GM19240 (cell line): ENCODE measurements at regions not wholly inside any gene's neighbourhood (a gene's known extent, or its start where the extent isn't known, plus 50 kb on each side); places are given as distances from the start of the nearest gene placed in this dataset.

Source experiments
- DNase-seq: peaks from one replicate; pipeline ENCODE4 v3.0.0; 2011; ENCODE audit warnings: low spot score; ENCODE audit not compliant: insufficient read length

- no peak for DNase-seq
Measured at GRCh38 chr9:91066856-91067255, 265.2 kb downstream of the SYK start.

DNA sequence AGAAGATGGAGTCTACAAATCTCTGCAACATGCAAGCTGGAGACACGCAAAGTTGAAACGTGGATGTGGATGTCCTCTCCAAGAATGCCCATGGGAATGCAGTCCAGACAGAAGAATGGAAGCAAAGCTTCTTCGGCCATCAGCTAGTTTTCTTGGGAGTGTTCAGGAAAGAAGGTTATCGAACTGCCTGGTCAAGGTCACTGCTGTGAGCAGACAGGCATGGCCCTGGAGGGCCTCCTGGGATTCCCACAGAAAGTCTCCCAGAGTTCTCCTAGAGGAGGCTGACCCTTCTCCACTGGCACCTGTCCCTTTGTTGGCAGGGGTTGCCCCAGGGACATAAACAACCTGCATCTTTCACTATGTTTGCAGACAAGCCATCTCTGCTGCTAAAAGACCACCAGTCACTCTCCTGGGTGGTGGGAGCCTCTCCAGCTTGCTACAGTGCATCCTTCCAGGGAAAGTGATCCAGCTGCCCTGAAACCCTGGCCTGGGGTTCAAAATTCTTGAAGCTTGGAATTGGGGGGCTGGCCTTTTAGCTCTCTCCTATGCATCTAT, 265.8 kb downstream of the SYK start:
- DNase-seq = no peak

DNA sequence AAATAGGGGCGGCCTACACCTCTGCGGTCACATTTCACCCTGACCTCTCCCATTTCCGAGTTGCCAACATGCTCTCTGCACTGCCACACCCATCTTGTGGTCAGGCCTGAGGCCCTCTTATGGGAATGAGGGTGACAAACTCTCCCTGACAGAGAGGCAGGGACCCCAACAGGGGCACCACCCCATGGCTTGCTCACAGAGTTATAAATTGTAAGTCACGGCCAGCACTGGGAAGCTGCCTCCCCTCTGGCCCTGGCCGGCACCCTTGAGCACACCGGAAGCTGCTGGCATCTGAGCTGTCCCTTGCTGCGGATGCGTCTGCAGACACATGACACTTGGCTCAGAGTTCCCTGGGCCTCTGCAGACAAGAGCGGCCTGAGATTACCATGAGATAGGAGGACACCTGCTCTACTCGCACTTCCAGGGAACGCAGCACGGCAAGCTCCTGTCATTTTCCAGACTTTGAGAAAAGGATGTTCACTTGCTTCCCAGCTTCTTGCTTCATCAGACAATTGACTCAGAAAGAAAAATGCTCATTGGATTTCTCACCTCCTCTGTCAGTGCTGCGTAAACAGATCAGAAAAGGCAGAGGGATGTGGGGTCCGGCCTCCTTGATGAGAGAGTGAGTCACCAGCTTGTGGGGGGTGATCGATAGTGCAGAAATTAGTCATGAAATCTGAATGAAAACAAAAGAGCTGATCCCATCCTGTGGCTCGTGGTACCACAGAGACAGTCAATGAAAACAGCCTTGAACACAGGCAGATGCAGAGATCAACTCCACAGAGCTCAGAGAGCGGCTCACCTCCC, 269.8 kb downstream of the SYK start:
- DNase-seq = no peak

GRCh38 chr9:91073049-91073810, 271.6 kb downstream of the SYK start:
- no peak for DNase-seq

DNA sequence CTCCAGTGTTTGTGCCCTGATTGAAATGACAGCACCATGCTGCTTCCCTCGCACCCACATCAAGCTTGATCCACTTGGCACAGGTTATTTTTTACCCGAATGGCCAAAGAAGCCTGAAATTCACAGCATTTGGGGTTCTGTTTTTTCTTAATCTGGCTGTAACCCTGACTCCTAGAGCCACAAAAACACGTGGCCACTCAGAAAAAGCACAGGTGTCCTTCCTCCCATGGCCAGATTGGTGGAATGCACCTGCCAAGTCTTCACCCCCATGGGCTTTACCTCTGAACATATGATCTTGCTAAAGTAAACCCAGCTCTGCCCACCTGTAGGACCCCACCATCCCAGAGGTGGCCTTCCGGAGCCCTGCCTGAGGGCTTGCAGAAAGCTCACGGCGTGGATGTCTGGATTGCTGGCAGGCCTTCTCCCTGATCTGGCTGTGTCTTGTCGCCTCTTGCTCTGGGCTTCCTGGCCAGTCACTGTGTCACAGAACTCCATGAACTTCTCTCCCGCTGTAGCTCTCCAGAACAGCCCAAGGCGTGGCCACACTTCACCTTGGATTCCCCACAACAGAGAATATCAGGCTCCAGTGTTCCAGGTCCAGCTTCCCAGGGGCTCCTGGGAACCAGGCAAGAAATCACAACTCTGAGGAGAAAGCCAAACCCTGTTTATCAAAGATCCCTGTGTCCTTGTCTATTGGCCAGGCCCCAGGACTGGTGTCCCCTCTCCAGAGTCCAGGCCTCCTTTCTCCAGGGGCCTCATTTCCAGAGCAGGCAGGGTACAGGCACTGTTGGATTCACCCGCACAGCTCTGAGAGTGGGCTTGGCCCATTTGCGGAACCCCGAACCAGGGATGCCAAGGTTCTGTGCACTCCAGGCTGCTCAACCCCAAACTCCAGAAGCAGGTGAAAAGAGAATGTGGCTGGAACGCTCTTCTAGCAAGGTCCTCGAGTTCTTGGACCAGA, 272.5 kb downstream of the SYK start:
- DNase-seq = no peak

DNA sequence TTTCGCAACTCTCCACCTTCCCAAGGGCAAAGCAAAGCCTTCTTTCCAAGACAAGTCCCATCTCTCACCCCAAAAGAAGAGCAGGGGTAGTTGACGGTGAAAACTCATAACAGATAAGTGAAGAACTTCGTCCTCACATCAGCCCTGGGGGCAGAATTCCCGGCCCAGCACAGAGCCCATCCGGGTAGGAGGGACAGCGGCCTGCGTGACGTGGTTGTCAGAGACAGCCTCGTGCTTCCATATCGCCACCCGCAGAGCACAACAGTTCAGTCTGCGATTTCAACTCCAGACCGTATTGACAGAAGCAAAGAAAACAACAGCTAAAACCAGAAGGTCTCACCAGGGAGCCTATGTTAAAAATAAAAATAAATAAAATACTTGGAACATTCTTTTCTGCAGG, 273.2 kb downstream of the SYK start:
- DNase-seq = no peak

GRCh38 chr9:91075279-91075678, 273.7 kb downstream of the SYK start:
- no peak for DNase-seq

DNA sequence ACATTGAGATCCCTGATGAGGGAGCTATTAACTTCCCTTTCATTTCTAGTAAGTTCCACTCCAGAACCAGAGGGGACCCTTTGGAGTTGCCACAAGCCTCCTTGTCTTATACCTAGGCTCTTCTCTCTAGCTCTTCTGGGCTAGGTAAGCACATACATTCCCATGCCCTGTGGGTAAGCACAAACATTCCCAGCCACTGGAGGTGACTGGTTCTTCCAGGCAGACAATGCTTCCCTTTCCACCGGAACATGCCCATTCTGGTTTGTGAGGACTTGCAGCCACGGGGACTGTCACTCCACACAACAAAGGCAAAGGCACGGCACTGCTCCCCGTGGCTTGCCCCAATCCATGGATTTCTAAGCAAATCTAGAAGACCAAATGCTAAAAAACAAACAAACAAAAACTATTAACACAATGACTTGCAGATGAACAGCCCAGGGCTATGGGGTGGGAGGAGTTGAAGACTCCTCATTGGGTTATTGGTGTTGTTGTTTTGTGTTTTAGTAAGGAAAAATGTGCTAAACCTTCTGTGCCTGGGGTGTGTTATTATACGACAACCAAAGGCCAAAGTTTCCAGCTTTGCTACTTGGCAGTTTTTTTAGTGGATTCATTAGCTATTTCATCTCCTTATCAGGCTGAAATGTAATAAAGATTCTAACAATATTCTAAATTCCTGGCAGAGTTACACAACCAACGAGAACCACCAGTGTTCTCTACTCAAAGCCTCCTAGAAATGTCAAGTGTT, 276.2 kb downstream of the SYK start:
- no peak for DNase-seq

DNA sequence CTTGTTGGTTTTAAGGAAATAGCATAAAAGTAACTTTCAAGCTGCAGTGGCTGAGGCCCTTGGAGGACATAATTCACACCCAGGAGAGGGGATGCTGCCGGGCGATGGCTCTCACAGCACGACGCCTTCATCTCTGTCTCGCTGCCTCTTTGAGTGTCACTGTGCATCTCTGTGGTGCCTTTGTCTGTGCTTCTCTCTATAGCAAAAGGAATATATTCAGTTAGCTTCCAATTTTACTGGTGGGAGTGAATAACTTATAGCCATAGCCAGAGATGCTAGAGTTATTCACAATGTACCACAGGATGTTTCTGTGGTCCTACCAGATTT, 276.7 kb downstream of the SYK start:
- no peak for DNase-seq

- DNase-seq = no peak
Measured at GRCh38 chr9:91082731-91083130, 279.0 kb downstream of the AUH start.

DNA sequence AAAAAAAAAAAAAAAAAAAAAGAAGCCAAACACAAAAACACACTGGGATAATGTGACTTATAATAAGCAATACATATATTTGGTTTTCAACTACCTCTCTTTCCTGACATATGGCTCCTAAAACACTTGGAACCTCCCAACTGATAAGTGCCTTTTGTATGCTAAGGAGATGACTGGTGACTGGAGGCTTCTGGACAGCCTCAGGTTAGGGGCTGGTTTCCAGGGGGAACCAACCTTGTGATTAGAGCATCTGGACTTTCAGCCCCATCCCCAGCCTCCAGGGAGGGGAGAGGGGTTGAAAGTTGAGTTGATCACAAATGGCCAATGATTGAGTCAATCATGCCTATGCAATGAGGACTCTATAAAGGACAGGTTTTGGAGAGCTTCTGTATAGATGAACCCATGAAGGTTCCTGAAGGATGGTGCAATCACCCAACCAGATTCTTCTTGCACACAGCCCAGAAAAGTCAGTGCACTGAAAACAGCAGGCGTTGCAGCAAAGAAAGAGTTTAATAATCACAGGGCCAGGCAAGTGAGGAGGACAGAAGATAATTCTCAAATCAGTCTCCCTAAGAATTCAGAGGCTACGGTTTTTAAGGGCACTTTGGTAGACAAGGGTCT, 276.7 kb downstream of the AUH start:
- DNase-seq = no peak

- no peak for DNase-seq
Measured at GRCh38 chr9:91085517-91086291, 276.0 kb downstream of the AUH start.

DNA sequence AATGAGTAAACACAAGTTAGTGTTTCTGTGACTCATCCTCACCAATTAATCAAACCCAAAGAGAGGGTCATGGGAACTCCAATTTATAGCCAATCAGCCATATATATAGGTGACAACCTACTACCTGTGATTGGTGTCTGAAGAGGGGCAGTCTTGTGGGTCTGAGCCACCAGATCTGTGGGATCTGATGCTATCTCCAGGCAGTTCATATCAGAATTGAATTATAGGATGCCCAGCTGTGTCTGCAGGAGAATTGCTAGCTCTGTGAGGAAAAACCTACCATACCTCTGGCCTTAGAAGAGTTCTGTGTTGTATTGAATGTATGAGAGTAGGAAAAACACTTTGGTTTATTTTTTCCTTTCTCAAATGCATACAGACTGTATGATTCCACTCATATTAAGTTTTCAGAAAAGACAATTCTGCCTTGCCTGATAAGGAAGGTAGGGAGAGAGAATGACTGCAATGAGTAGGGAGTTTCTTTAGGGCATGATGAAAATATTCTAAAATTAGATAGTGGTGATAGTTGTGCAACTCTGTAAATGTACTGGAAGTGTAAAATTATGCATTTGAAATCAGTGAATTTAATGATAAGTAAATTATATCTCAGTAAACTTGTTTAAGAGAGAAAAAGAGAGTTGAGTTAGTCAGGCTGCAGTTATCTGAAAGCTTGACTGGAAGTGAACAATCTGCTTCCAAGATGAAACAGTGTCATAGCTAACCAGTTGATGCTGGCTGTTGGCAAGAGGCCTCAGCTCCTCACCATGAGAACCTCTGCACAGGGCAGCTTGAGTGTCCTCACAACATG, 274.9 kb downstream of the AUH start:
- no peak for DNase-seq

GRCh38 chr9:91087462-91087759, 274.3 kb downstream of the AUH start:
- no peak for DNase-seq

- no peak for DNase-seq
Measured at GRCh38 chr9:91089405-91090129, 272.2 kb downstream of the AUH start.

DNA sequence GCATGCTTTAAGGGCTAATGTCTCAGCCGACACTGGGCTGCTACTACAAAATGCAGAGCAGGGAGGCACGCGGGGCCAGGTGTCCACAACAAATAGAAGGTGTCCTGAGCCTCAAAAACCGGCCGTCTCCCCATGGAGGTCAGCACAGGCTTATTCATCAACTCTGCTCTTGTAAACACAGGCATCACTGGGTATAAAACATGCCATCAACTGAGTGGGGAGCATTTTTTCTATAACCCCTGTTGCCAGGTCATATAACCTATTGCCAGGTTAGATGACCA, 271.6 kb downstream of the AUH start:
- DNase-seq = no peak

- DNase-seq = no peak
Measured at GRCh38 chr9:91092214-91092613, 269.5 kb downstream of the AUH start.

GRCh38 chr9:91094324-91095088, 267.2 kb downstream of the AUH start:
- no peak for DNase-seq
